WTC11 (cell line): ENCODE measurements at regions not wholly inside any gene's neighbourhood (a gene's known extent, or its start where the extent isn't known, plus 50 kb on each side); places are given as distances from the start of the nearest gene placed in this dataset.

Experiments
- ATF1 ChIP-seq: sonication (generic); formaldehyde crosslinking; IDR thresholded peaks from 2 replicates; pipeline ENCODE4 v1.8.1; 2023; ENCODE audit warnings: mild to moderate bottlenecking, moderate library complexity, missing genetic modification reagents
- ATF3 ChIP-seq: sonication (generic); formaldehyde crosslinking; conservative IDR thresholded peaks from 2 replicates; pipeline ENCODE4 v1.8.1; 2022; ENCODE audit warnings: mild to moderate bottlenecking, missing genetic modification reagents
- CREM ChIP-seq: sonication (generic); formaldehyde crosslinking; IDR thresholded peaks from 2 replicates; pipeline ENCODE4 v1.8.1; 2022; ENCODE audit warnings: mild to moderate bottlenecking, missing genetic modification reagents, moderate library complexity
- E2F1 ChIP-seq: sonication (generic); formaldehyde crosslinking; IDR thresholded peaks from 2 replicates; pipeline ENCODE4 v1.8.0; 2022; ENCODE audit warnings: mild to moderate bottlenecking, missing genetic modification reagents
- TF ChIP-seq, protein P1 (sequence below): fragments of 200-600 bp; IDR thresholded peaks from 2 replicates; pipeline ENCODE4 v1.8.0; 2022; ENCODE audit warnings: antibody characterized with exemption
- TF ChIP-seq, protein P2 (sequence below): sonication (generic); formaldehyde crosslinking; IDR thresholded peaks from 2 replicates; pipeline ENCODE4 v1.8.1; 2023; ENCODE audit warnings: mild to moderate bottlenecking, moderate library complexity, missing genetic modification reagents

GRCh38 chr4:45099471-45099870, 373.1 kb upstream of the GNPDA2 start:
- TF ChIP-seq ATF1 (CRISPR knock-in tag) = no peak
- TF ChIP-seq, protein P1, sequence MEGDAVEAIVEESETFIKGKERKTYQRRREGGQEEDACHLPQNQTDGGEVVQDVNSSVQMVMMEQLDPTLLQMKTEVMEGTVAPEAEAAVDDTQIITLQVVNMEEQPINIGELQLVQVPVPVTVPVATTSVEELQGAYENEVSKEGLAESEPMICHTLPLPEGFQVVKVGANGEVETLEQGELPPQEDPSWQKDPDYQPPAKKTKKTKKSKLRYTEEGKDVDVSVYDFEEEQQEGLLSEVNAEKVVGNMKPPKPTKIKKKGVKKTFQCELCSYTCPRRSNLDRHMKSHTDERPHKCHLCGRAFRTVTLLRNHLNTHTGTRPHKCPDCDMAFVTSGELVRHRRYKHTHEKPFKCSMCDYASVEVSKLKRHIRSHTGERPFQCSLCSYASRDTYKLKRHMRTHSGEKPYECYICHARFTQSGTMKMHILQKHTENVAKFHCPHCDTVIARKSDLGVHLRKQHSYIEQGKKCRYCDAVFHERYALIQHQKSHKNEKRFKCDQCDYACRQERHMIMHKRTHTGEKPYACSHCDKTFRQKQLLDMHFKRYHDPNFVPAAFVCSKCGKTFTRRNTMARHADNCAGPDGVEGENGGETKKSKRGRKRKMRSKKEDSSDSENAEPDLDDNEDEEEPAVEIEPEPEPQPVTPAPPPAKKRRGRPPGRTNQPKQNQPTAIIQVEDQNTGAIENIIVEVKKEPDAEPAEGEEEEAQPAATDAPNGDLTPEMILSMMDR = no peak
- no peak for TF ChIP-seq ATF3 (CRISPR knock-in tag)
- no peak for TF ChIP-seq E2F1
- TF ChIP-seq CREM (CRISPR knock-in tag) = no peak
- TF ChIP-seq, protein P2, sequence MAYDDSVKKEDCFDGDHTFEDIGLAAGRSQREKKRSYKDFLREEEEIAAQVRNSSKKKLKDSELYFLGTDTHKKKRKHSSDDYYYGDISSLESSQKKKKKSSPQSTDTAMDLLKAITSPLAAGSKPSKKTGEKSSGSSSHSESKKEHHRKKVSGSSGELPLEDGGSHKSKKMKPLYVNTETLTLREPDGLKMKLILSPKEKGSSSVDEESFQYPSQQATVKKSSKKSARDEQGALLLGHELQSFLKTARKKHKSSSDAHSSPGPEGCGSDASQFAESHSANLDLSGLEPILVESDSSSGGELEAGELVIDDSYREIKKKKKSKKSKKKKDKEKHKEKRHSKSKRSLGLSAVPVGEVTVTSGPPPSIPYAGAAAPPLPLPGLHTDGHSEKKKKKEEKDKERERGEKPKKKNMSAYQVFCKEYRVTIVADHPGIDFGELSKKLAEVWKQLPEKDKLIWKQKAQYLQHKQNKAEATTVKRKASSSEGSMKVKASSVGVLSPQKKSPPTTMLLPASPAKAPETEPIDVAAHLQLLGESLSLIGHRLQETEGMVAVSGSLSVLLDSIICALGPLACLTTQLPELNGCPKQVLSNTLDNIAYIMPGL = no peak
